H54 (cell line): ENCODE measurements at regions not wholly inside any gene's neighbourhood (a gene's known extent, or its start where the extent isn't known, plus 50 kb on each side); places are given as distances from the start of the nearest gene placed in this dataset.
"Not testable (repeated sequence)": the region's sequence is repeated elsewhere in the genome, so short reads cannot be mapped to it uniquely, and the experiment has no call there.

Experiments used
- DNase-seq: peaks from one replicate; pipeline ENCODE4 v3.0.0; 2011; ENCODE audit warnings: low spot score, mixed read lengths; ENCODE audit not compliant: insufficient read length
- FAIRE-seq: peaks from 3 replicates; lab custom pipeline; 2011; peaks lifted over from hg19 to GRCh38; lab: Jason Lieb, UNC
- POLR2A ChIP-seq: IDR thresholded peaks from 2 replicates; pipeline ENCODE4 v1.6.1; 2011; ENCODE audit warnings: low read depth, mild to moderate bottlenecking, low read length

GRCh38 chr10:121327727-121328126 is 270.5 kb downstream of the FGFR2 start:
- DNase-seq = no peak
- no peak for TF ChIP-seq POLR2A
- FAIRE-seq = no peak

GRCh38 chr10:121329631-121330030 is 268.6 kb downstream of the FGFR2 start:
- FAIRE-seq, DNase-seq: not testable (repeated sequence)

- FAIRE-seq (no peak), DNase-seq (no peak)
- no peak for TF ChIP-seq POLR2A
Measured at GRCh38 chr10:121330563-121330962, 267.7 kb downstream of the FGFR2 start.

- no peak for TF ChIP-seq POLR2A
- DNase-seq (no peak), FAIRE-seq (no peak)
Measured at GRCh38 chr10:121332353-121332752, 265.9 kb downstream of the FGFR2 start.

GRCh38 chr10:121332829-121333765 is 265.1 kb downstream of the FGFR2 start:
- TF ChIP-seq POLR2A = no peak
- no peak for FAIRE-seq
- DNase-seq = no peak

- DNase-seq (no peak), FAIRE-seq (no peak)
- no peak for TF ChIP-seq POLR2A
Measured at GRCh38 chr10:121335386-121335925, 262.8 kb downstream of the FGFR2 start.

GRCh38 chr10:121337427-121337826 is 260.8 kb downstream of the FGFR2 start:
- no peak for TF ChIP-seq POLR2A
- DNase-seq (no peak), FAIRE-seq (no peak)

- TF ChIP-seq POLR2A = no peak
- no peak for FAIRE-seq
- DNase-seq = no peak
Measured at GRCh38 chr10:121338206-121338980, 259.9 kb downstream of the FGFR2 start.

- no peak for FAIRE-seq
- no peak for TF ChIP-seq POLR2A
- no peak for DNase-seq
Measured at GRCh38 chr10:121339114-121339513, 259.1 kb downstream of the FGFR2 start.

GRCh38 chr10:121340271-121340831 is 257.9 kb downstream of the FGFR2 start:
- TF ChIP-seq POLR2A = no peak
- DNase-seq = no peak
- no peak for FAIRE-seq

- no peak for FAIRE-seq
- TF ChIP-seq POLR2A = no peak
Measured at GRCh38 chr10:121351540-121351939, 246.7 kb downstream of the FGFR2 start.

GRCh38 chr10:121352231-121352855 is 245.9 kb downstream of the FGFR2 start:
- FAIRE-seq = no peak
- no peak for TF ChIP-seq POLR2A
- no peak for DNase-seq

More at GRCh38 chr10:121351540-121351939, 246.7 kb downstream of the FGFR2 start:
- DNase-seq = no peak

GRCh38 chr10:121355161-121355560 is 243.1 kb downstream of the FGFR2 start:
- no peak for FAIRE-seq
- TF ChIP-seq POLR2A = no peak
- no peak for DNase-seq
